CD4-positive, CD25-positive, alpha-beta regulatory T cell (primary cell): ENCODE measurements at regions not wholly inside any gene's neighbourhood (a gene's known extent, or its start where the extent isn't known, plus 50 kb on each side); places are given as distances from the start of the nearest gene placed in this dataset.
"Not testable (repeated sequence)": the region's sequence is repeated elsewhere in the genome, so short reads cannot be mapped to it uniquely, and the experiment has no call there.

Experiments used
- ATAC-seq, 2 donors: fragments of 150-1000 bp; cut with Tn5 transposase; one replicate each; pipeline ENCODE4 v1.10.0; 2021; ENCODE audit warnings: low read depth in 2 of 2, moderate number of reproducible peaks in 2 of 2, moderate library complexity in 1 of 2
- DNase-seq, 3 donors: peaks; one replicate each; pipeline versions ENCODE4 v3.0.0 to v3.0.0-alpha.2; 2012 to 2022; ENCODE audit warnings: mixed read lengths in 1 of 3
- H3K27ac ChIP-seq: one replicate; pipeline ENCODE4 v1.7.0; 2013; ENCODE audit warnings: mild to moderate bottlenecking, low read length; ENCODE audit not compliant: insufficient read depth, poor library complexity, severe bottlenecking
- H3K27me3 ChIP-seq: one replicate; pipeline ENCODE4 v1.7.0; 2013; ENCODE audit warnings: low read length; ENCODE audit not compliant: control insufficient read depth, insufficient read depth
- H3K36me3 ChIP-seq: one replicate; pipeline ENCODE4 v1.7.0; 2013; ENCODE audit warnings: mild to moderate bottlenecking, low read length, moderate library complexity; ENCODE audit not compliant: control insufficient read depth, insufficient read depth
- H3K4me1 ChIP-seq: 2 replicates; pipeline ENCODE4 v1.7.0; 2013; ENCODE audit warnings: mild to moderate bottlenecking, low read length; ENCODE audit not compliant: insufficient read depth, control insufficient read depth, poor library complexity, severe bottlenecking
- H3K4me3 ChIP-seq: one replicate; pipeline ENCODE4 v1.7.0; 2013; ENCODE audit warnings: low read depth, mild to moderate bottlenecking, low read length, moderate library complexity
- H3K9me3 ChIP-seq, 2 experiments: 1 replicate in 1 of 2; 2 replicates in 1 of 2; pipeline ENCODE4 v1.7.0; 2013; ENCODE audit warnings: low read length in 2 of 2, mild to moderate bottlenecking in 1 of 2, moderate library complexity in 1 of 2; ENCODE audit not compliant: control insufficient read depth in 2 of 2
- H3K27ac Mint-ChIP-seq, 3 donors: one replicate each; pipeline ENCODE4 v1.8.0; 2020 to 2022; ENCODE audit warnings: mild to moderate bottlenecking in 3 of 3, mixed read lengths in 3 of 3, moderate library complexity in 2 of 3
- H3K27me3 Mint-ChIP-seq: one replicate; pipeline ENCODE4 v1.8.0; 2022; ENCODE audit warnings: mild to moderate bottlenecking, mixed read lengths
- H3K36me3 Mint-ChIP-seq: one replicate; pipeline ENCODE4 v1.8.0; 2020; ENCODE audit warnings: mixed read lengths
- H3K4me1 Mint-ChIP-seq, 4 donors: one replicate each; pipeline ENCODE4 v1.8.0; 2020 to 2022; ENCODE audit warnings: mixed read lengths in 4 of 4, mild to moderate bottlenecking in 1 of 4
- H3K4me3 Mint-ChIP-seq, 4 donors: one replicate each; pipeline ENCODE4 v1.8.0; 2020 to 2022; ENCODE audit warnings: mild to moderate bottlenecking in 4 of 4, mixed read lengths in 4 of 4, moderate library complexity in 3 of 4
- H3K9me3 Mint-ChIP-seq, 7 donors: one replicate each; pipeline ENCODE4 v1.8.0; 2020 to 2022; ENCODE audit warnings: mixed read lengths in 7 of 7, mild to moderate bottlenecking in 3 of 7, moderate library complexity in 2 of 7

GRCh38 chr18:63058521-63058920 is 261.0 kb downstream of the BCL2 start:
- no peak overlapping the region for H3K4me3 ChIP-seq
- no peak overlapping the region for H3K27ac ChIP-seq
- no peaks in the 10 kb centered on the region for H3K27me3 ChIP-seq
- H3K9me3 ChIP-seq, result no peaks in the 10 kb centered on the region
- ATAC-seq (no peak), DNase-seq (no peak)
- Mint-ChIP-seq H3K27me3 (peaks cover 14% of the 10 kb centered on the region), H3K4me1 (peaks cover 0 to 8% (median 3%) of the 10 kb centered on the region in 4 donors), H3K36me3 (no peaks in the 10 kb centered on the region), H3K27ac (no peak overlapping the region), H3K9me3 (no peaks in the 10 kb centered on the region), H3K4me3 (no peak overlapping the region)
- no peaks in the 10 kb centered on the region for H3K4me1 ChIP-seq
- no peaks in the 10 kb centered on the region for H3K36me3 ChIP-seq

GRCh38 chr18:63057707-63058106 is 261.9 kb downstream of the BCL2 start:
- ATAC-seq (no peak), DNase-seq (no peak)
- Histone ChIP-seq H3K4me1 (no peaks in the 10 kb centered on the region), H3K27ac (no peak overlapping the region), H3K36me3 (no peaks in the 10 kb centered on the region), H3K9me3 (no peaks in the 10 kb centered on the region), H3K27me3 (no peaks in the 10 kb centered on the region), H3K4me3 (no peak overlapping the region)
- Mint-ChIP-seq H3K27me3 (peaks cover 14% of the 10 kb centered on the region), H3K4me1 (peaks cover 0 to 8% (median 3%) of the 10 kb centered on the region in 4 donors), H3K9me3 (no peaks in the 10 kb centered on the region), H3K27ac (no peak overlapping the region), H3K4me3 (no peak overlapping the region), H3K36me3 (no peaks in the 10 kb centered on the region)

DNA sequence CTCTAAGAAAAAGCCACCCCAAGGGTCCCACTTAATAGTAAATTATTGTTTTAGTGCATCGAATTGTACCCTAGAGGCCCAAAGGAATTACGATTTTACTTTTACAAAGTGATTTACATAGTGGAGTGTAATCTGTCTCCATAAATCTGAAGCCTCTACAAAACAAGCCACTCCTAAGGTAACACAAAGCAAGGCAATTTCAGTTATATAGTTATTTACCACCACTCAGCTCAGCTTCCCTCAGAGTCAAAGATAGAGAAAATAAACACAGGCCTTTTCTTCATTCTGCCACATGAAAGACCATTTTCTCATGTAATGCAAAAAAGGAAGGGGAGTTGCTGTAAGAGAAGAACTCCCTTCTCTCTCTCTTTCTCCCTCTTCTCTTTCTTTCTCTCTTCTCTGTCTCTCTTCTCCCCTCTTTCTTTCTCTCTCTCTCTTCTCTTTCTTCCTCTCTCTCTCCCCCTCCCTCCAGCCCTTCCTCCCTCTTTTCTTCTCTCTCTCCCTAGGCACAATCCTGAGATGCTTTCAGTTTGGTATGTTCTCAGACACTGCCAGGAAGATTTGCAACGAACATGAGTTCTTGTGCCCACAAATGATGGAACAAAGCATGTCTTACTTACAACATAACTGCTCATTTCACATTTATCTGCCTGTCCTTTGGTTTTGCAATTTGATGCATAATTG is 264.5 kb downstream of the BCL2 start:
- ATAC-seq (no peak), DNase-seq (no peak)
- peaks cover 35% of the 10 kb centered on the region for H3K27me3 Mint-ChIP-seq
- peak overlapping the region in 1 of 4 donors; percentile 2 for H3K4me3 Mint-ChIP-seq
- H3K9me3 Mint-ChIP-seq, result no peaks in the 10 kb centered on the region
- no peak overlapping the region for H3K27ac Mint-ChIP-seq
- Histone ChIP-seq H3K27me3 (peaks cover 3% of the 10 kb centered on the region), H3K27ac (no peak overlapping the region), H3K4me1 (peaks cover 4% of the 10 kb centered on the region), H3K36me3 (no peaks in the 10 kb centered on the region), H3K9me3 (no peaks in the 10 kb centered on the region), H3K4me3 (no peak overlapping the region)
- H3K4me1 Mint-ChIP-seq, result peaks cover 0 to 14% (median 5%) of the 10 kb centered on the region in 4 donors
- no peaks in the 10 kb centered on the region for H3K36me3 Mint-ChIP-seq

DNA sequence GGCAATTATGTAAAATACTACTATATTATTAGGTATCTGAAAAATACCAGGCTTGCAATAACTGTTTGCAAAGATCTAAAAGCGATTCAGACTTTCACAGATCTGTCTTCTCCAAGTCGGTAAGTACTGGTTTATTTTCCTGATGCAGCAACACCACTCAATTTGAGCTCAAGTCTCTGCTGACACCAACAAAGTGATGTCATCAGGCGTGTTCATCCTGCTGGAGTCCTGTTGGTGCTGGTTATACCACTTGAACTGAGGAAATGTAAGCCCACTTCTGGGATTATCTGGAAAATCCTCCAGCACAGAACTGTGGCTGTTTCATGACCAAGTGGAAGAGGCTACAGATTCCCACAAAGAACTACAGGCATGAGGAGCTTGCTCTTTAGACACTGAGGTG is 267.6 kb downstream of the BCL2 start:
- Histone ChIP-seq H3K27ac (no peak overlapping the region), H3K4me1 (peaks cover 4% of the 10 kb centered on the region), H3K27me3 (peaks cover 9% of the 10 kb centered on the region), H3K4me3 (no peak overlapping the region), H3K36me3 (no peaks in the 10 kb centered on the region), H3K9me3 (no peaks in the 10 kb centered on the region)
- Mint-ChIP-seq H3K9me3 (no peaks in the 10 kb centered on the region), H3K4me3 (no peak overlapping the region), H3K27me3 (peaks cover 52% of the 10 kb centered on the region), H3K4me1 (peaks cover 0 to 14% (median 7%) of the 10 kb centered on the region in 4 donors), H3K27ac (no peak overlapping the region), H3K36me3 (no peaks in the 10 kb centered on the region)
- ATAC-seq, result no peak
- DNase-seq, result no peak

DNA sequence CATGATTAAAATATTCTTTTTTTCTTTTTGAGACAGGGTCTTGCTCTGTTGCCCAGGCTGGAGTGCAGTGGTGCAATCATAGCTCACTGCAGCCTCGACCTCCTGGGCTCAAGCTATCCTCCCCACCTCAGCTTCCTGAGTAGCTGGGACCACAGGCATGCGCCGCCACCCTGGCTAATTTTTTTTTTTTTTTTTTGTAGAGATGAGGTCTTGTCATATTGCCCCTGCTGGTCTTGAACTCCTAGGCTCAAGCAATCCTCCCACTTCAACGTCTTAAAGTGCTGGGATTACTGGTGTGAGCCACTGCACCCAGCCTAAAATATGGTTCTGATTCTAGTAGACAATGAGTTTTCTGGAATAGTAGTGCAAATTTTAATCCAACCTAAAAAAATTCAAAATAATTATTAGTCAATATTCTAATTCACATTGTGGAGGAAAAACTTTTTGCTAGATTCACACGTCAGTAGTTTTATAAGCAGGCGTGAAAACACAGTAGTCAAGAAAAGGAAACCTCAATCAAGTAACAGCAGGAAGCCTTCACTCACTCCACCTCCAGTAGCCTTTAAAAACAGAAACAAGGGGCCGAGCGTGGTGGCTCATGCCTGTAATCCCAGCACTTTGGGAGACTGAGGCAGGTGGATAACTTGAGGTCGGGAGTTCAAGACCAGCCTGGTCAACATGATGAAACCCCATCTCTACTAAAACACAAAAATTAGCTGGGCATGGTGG is 268.7 kb downstream of the BCL2 start:
- peak in 1 of 3 donors; percentile 32 for DNase-seq
- Mint-ChIP-seq H3K4me1 (peaks cover 0 to 11% (median 7%) of the 10 kb centered on the region in 4 donors), H3K27me3 (peaks cover 52% of the 10 kb centered on the region)
- H3K36me3 Mint-ChIP-seq, H3K27ac ChIP-seq, H3K9me3 Mint-ChIP-seq, H3K36me3 ChIP-seq, ATAC-seq, H3K27ac Mint-ChIP-seq, H3K4me3 Mint-ChIP-seq, H3K27me3 ChIP-seq, H3K9me3 ChIP-seq, H3K4me3 ChIP-seq, H3K4me1 ChIP-seq: not testable (repeated sequence)

DNA sequence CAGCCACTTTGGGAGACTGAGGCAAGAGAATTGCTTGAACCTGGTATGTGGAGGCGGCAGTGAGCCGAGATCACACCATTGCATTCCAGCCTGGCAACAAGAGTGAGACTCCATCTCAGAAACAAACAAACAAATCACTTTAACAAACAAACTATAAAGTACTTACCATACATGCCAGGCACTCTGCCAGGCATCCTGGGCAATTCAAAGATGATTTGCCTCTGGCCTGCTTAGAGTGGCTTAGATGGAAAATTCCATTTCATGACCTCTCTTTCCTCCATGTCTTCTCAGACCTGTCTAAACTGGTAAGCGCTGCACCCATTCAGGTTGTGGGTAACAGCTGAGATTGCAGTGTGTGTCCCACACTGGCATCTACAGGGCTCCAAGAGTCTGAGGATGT is 273.2 kb downstream of the BCL2 start:
- Mint-ChIP-seq H3K36me3 (peaks cover 3% of the 10 kb centered on the region), H3K9me3 (peaks cover 0 to 8% (median 0%) of the 10 kb centered on the region in 7 donors), H3K27ac (no peak overlapping the region), H3K4me1 (peaks cover 0 to 4% (median 0%) of the 10 kb centered on the region in 4 donors), H3K4me3 (no peak overlapping the region), H3K27me3 (peaks cover 40% of the 10 kb centered on the region)
- no peak overlapping the region for H3K4me3 ChIP-seq
- peaks cover 4% of the 10 kb centered on the region for H3K4me1 ChIP-seq
- H3K9me3 ChIP-seq, result no peaks in the 10 kb centered on the region
- H3K27me3 ChIP-seq, result peaks cover 16% of the 10 kb centered on the region
- no peaks in the 10 kb centered on the region for H3K36me3 ChIP-seq
- no peak overlapping the region for H3K27ac ChIP-seq
- ATAC-seq, result no peak
- DNase-seq, result no peak

DNA sequence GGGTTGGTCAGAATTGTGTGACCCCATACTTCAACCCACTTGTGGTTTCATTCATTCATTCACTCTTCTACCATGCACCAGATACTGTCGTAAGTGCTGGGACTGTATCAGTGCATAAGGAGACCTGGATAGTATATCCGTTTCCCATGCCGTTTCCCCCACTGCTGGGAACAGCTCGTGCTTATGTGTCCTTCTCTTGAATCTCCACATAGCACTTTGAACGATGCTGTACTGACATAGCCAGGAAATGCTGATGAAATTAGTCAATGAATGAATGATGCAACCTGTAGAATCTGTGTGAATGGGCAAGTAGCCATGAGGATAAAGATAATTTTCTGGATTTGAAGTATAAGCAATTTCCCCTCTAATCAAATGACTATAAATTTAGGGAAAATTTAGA is 276.1 kb downstream of the BCL2 start:
- Mint-ChIP-seq H3K9me3 (peaks cover 0 to 10% (median 0%) of the 10 kb centered on the region in 7 donors), H3K27ac (no peak overlapping the region)

More for the DNA sequence above, 276.1 kb downstream of the BCL2 start:
- Histone ChIP-seq H3K4me1 (no peaks in the 10 kb centered on the region), H3K27ac (no peak overlapping the region), H3K27me3 (peaks cover 7% of the 10 kb centered on the region), H3K36me3 (no peaks in the 10 kb centered on the region), H3K4me3 (no peak overlapping the region), H3K9me3 (no peaks in the 10 kb centered on the region)
- no peak for ATAC-seq
- H3K4me3 Mint-ChIP-seq, result no peak overlapping the region
- peaks cover 0 to 6% (median 2%) of the 10 kb centered on the region in 4 donors for H3K4me1 Mint-ChIP-seq
- H3K27me3 Mint-ChIP-seq, result peaks cover 18% of the 10 kb centered on the region
- peaks cover 4% of the 10 kb centered on the region for H3K36me3 Mint-ChIP-seq
- no peak for DNase-seq
